ENCODE measurements at regions not wholly inside any gene's neighbourhood (a gene's known extent, or its start where the extent isn't known, plus 50 kb on each side); places are given as distances from the start of the nearest gene placed in this dataset.

- no peak for ATAC-seq
- TF ChIP-seq, protein P1, sequence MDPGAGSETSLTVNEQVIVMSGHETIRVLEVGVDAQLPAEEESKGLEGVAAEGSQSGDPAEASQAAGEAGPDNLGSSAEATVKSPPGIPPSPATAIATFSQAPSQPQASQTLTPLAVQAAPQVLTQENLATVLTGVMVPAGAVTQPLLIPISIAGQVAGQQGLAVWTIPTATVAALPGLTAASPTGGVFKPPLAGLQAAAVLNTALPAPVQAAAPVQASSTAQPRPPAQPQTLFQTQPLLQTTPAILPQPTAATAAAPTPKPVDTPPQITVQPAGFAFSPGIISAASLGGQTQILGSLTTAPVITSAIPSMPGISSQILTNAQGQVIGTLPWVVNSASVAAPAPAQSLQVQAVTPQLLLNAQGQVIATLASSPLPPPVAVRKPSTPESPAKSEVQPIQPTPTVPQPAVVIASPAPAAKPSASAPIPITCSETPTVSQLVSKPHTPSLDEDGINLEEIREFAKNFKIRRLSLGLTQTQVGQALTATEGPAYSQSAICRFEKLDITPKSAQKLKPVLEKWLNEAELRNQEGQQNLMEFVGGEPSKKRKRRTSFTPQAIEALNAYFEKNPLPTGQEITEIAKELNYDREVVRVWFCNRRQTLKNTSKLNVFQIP (CRISPR knock-in tag; IDR thresholded peaks at IDR 0.05; ENCODE audit: borderline replicate concordance, low read depth), result no peak
- TF ChIP-seq ZFP30 (CRISPR knock-in tag; IDR thresholded peaks at IDR 0.05), result no peak
Observed at GRCh38 chr17:34098699-34099098, 156.4 kb upstream of the CCL2 start.

DNA sequence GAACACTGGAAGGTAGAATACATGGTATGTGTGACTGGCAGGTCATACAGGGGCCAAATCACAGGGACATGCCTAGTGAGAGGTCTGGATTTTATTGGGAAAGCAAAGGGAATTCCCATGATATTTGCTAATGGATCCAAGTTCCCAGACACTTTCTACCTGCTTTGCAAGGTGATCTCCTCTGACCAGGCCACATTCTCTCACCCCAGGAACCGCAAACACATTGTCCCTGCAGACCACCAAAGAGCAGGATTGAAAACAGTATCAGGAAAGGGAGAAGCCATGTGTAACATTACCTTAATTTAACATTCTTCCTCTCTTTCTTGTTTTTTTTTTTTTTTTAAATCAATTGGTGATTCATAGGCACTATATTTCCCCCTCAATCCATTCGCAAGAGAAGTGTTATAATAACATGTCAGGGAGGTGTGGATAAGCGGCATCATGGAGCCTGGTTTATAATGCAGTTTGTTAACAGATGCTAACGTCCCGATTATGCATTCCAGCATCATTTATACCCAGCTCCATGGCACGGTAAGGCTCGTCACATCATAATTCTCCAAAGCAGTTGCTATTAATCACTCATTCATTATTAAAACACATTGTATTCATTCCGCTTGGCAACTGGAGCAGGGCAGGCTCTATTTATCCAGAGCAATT, 155.1 kb upstream of the CCL2 start:
- no peak for ATAC-seq
- no peak for TF ChIP-seq PATZ1 (CRISPR knock-in tag; IDR thresholded peaks at IDR 0.05; ENCODE audit: borderline replicate concordance)
- TF ChIP-seq ZFP3 (CRISPR knock-in tag; IDR thresholded peaks at IDR 0.05), result no peak
- TF ChIP-seq, protein P1 (CRISPR knock-in tag; IDR thresholded peaks at IDR 0.05; ENCODE audit: borderline replicate concordance, low read depth), result no peak
- no peak for TF ChIP-seq ZNF70 (CRISPR knock-in tag; IDR thresholded peaks at IDR 0.05)
- no peak for TF ChIP-seq ZNF8 (CRISPR knock-in tag; IDR thresholded peaks at IDR 0.05)
- TF ChIP-seq ZC3H10 (CRISPR knock-in tag; IDR thresholded peaks at IDR 0.05), result no peak
- TF ChIP-seq TCF4 (CRISPR knock-in tag; IDR thresholded peaks at IDR 0.05; ENCODE audit: borderline replicate concordance), result no peak
- no peak for TF ChIP-seq RARB (CRISPR knock-in tag; IDR thresholded peaks at IDR 0.05)
- TF ChIP-seq CSDC2 (CRISPR knock-in tag; IDR thresholded peaks at IDR 0.05), result no peak
- no peak for TF ChIP-seq TOX (CRISPR knock-in tag; IDR thresholded peaks at IDR 0.05; ENCODE audit: borderline replicate concordance)
- TF ChIP-seq ZFP30 (CRISPR knock-in tag; IDR thresholded peaks at IDR 0.05), result no peak

DNA sequence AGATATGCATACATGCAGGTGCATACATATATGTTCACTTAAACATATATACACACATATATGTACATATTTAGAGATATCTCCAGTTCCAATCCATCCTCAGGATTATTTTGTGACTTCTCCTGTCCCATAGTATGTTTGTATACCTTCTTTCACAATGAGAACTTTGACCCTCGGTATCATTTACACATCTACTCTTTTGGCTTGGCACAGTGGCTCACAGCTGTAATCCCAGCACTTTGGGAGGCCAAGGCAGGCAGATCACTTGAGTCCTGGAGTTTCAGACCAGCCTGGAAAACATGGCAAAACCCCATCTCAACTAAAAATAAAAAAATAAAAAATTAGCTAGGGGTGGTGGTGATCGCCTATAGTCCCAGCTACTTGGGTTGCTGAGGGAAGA, 148.1 kb upstream of the CCL2 start:
- TF ChIP-seq TOX (CRISPR knock-in tag; IDR thresholded peaks at IDR 0.05; ENCODE audit: borderline replicate concordance), result no peak
- TF ChIP-seq CSDC2 (CRISPR knock-in tag; IDR thresholded peaks at IDR 0.05), result no peak
- TF ChIP-seq ZNF565 (CRISPR knock-in tag; conservative IDR thresholded peaks at IDR 0.05; ENCODE audit: low read depth), result no peak
- no peak for TF ChIP-seq SNAI2 (CRISPR knock-in tag; IDR thresholded peaks at IDR 0.05)
- ATAC-seq, result no peak

DNA sequence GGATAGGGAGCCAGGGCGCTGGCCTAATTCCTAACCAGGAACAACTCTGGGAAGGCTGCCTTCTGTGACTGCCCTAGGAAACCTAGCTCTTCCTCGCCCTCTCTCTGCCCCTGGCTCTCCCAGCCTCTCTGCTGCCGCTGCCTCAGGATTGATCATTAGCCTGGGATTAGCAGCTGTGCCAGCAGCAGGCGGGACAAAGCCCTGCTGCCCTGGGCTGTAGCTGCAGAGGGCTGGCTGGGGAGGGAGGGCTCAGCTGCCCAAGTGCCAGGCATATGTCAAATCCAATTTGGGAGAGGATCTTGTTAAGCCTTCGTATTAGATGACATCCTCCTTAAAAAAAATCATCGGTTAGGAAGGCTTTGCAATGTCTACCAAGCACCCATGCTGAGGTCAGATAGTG, 144.8 kb upstream of the CCL2 start:
- TF ChIP-seq ZFP3 (CRISPR knock-in tag; IDR thresholded peaks at IDR 0.05), result no peak
- no peak for TF ChIP-seq TCF4 (CRISPR knock-in tag; IDR thresholded peaks at IDR 0.05; ENCODE audit: borderline replicate concordance)
- no peak for TF ChIP-seq PPARA (CRISPR knock-in tag; IDR thresholded peaks at IDR 0.05; ENCODE audit: borderline replicate concordance)
- ATAC-seq, result no peak

DNA sequence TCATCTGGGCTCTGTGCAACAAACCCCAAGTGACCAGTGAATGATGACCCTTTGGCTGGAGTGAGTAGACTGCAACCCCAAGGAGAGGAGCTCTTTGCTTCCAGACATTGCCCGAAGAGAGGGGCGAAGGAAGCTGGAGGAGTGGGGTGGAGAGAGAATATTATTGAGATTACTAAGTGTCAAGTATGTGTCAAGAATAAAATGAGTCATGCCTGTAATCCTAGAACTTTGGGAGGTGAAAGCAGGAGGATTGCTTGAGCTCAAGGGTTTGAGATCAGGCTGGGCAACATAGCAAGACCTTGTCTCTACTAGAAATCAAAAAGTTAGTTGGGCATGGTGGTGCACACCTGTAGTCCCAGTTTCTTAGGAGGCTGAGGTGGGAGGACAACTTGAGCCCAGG, 142.0 kb upstream of the CCL2 start:
- no peak for ATAC-seq
- no peak for TF ChIP-seq RARB (CRISPR knock-in tag; IDR thresholded peaks at IDR 0.05)
- TF ChIP-seq BACH2 (CRISPR knock-in tag; IDR thresholded peaks at IDR 0.05; ENCODE audit: borderline replicate concordance), result no peak
- TF ChIP-seq CSDC2 (CRISPR knock-in tag; IDR thresholded peaks at IDR 0.05), result no peak
- TF ChIP-seq ZNF70 (CRISPR knock-in tag; IDR thresholded peaks at IDR 0.05), result no peak
- TF ChIP-seq ARNTL (CRISPR knock-in tag; IDR thresholded peaks at IDR 0.05; ENCODE audit: borderline replicate concordance, low read depth), result no peak
- no peak for TF ChIP-seq GLIS3 (CRISPR knock-in tag; IDR thresholded peaks at IDR 0.05)
- TF ChIP-seq ZFP30 (CRISPR knock-in tag; IDR thresholded peaks at IDR 0.05), result no peak
- TF ChIP-seq PPARA (CRISPR knock-in tag; IDR thresholded peaks at IDR 0.05; ENCODE audit: borderline replicate concordance), result no peak
- TF ChIP-seq ZFP3 (CRISPR knock-in tag; IDR thresholded peaks at IDR 0.05), result no peak
- TF ChIP-seq TCF4 (CRISPR knock-in tag; IDR thresholded peaks at IDR 0.05; ENCODE audit: borderline replicate concordance), result no peak
- no peak for TF ChIP-seq OSR1 (CRISPR knock-in tag; IDR thresholded peaks at IDR 0.05)
- no peak for TF ChIP-seq CSRNP3 (CRISPR knock-in tag; IDR thresholded peaks at IDR 0.05)
- TF ChIP-seq ZNF8 (CRISPR knock-in tag; IDR thresholded peaks at IDR 0.05), result no peak
- no peak for TF ChIP-seq ZC3H10 (CRISPR knock-in tag; IDR thresholded peaks at IDR 0.05)
- TF ChIP-seq, protein P1 (CRISPR knock-in tag; IDR thresholded peaks at IDR 0.05; ENCODE audit: borderline replicate concordance, low read depth), result no peak
- TF ChIP-seq, protein P2, sequence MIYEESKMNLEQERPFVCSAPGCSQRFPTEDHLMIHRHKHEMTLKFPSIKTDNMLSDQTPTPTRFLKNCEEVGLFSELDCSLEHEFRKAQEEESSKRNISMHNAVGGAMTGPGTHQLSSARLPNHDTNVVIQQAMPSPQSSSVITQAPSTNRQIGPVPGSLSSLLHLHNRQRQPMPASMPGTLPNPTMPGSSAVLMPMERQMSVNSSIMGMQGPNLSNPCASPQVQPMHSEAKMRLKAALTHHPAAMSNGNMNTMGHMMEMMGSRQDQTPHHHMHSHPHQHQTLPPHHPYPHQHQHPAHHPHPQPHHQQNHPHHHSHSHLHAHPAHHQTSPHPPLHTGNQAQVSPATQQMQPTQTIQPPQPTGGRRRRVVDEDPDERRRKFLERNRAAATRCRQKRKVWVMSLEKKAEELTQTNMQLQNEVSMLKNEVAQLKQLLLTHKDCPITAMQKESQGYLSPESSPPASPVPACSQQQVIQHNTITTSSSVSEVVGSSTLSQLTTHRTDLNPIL (CRISPR knock-in tag; IDR thresholded peaks at IDR 0.05; ENCODE audit: low read depth), result no peak
- no peak for TF ChIP-seq TOX (CRISPR knock-in tag; IDR thresholded peaks at IDR 0.05; ENCODE audit: borderline replicate concordance)
- no peak for TF ChIP-seq ISL1 (CRISPR knock-in tag; IDR thresholded peaks at IDR 0.05)
